ENCODE measurements at regions not wholly inside any gene's neighbourhood (a gene's known extent, or its start where the extent isn't known, plus 50 kb on each side); places are given as distances from the start of the nearest gene placed in this dataset.
"Not testable (repeated sequence)": the region's sequence is repeated elsewhere in the genome, so short reads cannot be mapped to it uniquely, and the experiment has no call there.

GRCh38 chr7:142483659-142484317 is 225.9 kb upstream of the PRSS58 start:
- H3K4me1 ChIP-seq: peaks cover 0 to under 1% (median 0%) of the 10 kb centered on the region in 4 donors
- no peaks in the 10 kb centered on the region for H3K9me3 ChIP-seq
- no peaks in the 10 kb centered on the region for H3K27me3 ChIP-seq
- no peak overlapping the region for H3K27ac ChIP-seq
- WGBS, 2 donors: 68 to 75% methylated on average over 5 of the region's 5 CpGs
- no peak for DNase-seq (ENCODE audit: low spot score in 2 of 2)
- TF ChIP-seq EP300 (IDR thresholded peaks at IDR 0.05) (no peak), CTCF (IDR thresholded peaks at IDR 0.05) (no peak), POLR2A (IDR thresholded peaks at IDR 0.05) (no peak)
- no peaks in the 10 kb centered on the region for H3K36me3 ChIP-seq
- no peak overlapping the region for H3K4me3 ChIP-seq

- Histone ChIP-seq H3K36me3 (no peaks in the 10 kb centered on the region), H3K4me3 (no peak overlapping the region), H3K9me3 (no peaks in the 10 kb centered on the region), H3K27ac (no peak overlapping the region), H3K27me3 (no peaks in the 10 kb centered on the region), H3K4me1 (peaks cover 0 to 8% (median under 1%) of the 10 kb centered on the region in 4 donors)
- peak in 4 of 5 experiments; percentile 28 to 54 (median 45) for TF ChIP-seq CTCF (IDR thresholded peaks at IDR 0.05)
- TF ChIP-seq POLR2A (IDR thresholded peaks at IDR 0.05): no peak
- peak in 1 of 2 donors; percentile 66 for DNase-seq (ENCODE audit: low spot score in 2 of 2)
- WGBS, 2 donors: 50 to 56% methylated on average over 9 of the region's 9 CpGs
Observed at GRCh38 chr7:142482891-142483658, 225.2 kb upstream of the PRSS58 start.

- DNase-seq (ENCODE audit: low spot score in 2 of 2): no peak
- Histone ChIP-seq H3K9me3 (no peaks in the 10 kb centered on the region), H3K36me3 (no peaks in the 10 kb centered on the region), H3K4me3 (no peak overlapping the region), H3K27me3 (no peaks in the 10 kb centered on the region), H3K27ac (no peak overlapping the region), H3K4me1 (peaks cover 0 to 22% (median 4%) of the 10 kb centered on the region in 4 donors)
- no peak for TF ChIP-seq POLR2A (IDR thresholded peaks at IDR 0.05)
- TF ChIP-seq CTCF (IDR thresholded peaks at IDR 0.05): no peak
- TF ChIP-seq EP300 (IDR thresholded peaks at IDR 0.05): no peak
- WGBS, 2 donors: 45 to 67% methylated on average over 2 of the region's 2 CpGs
Observed at GRCh38 chr7:142481548-142481947, 223.7 kb upstream of the PRSS58 start.

GRCh38 chr7:142478479-142479220 is 220.8 kb upstream of the PRSS58 start:
- DNase-seq (ENCODE audit: low spot score in 2 of 2): peak in 1 of 2 donors; percentile 36
- H3K4me1 ChIP-seq: peaks cover 0 to 22% (median 4%) of the 10 kb centered on the region in 4 donors
- no peaks in the 10 kb centered on the region for H3K36me3 ChIP-seq
- WGBS, 2 donors: 35 to 40% methylated on average over 9 of the region's 9 CpGs
- no peak overlapping the region for H3K4me3 ChIP-seq
- H3K27me3 ChIP-seq: no peaks in the 10 kb centered on the region
- H3K27ac ChIP-seq: no peak overlapping the region
- TF ChIP-seq POLR2A (IDR thresholded peaks at IDR 0.05): no peak
- peak; percentile 28 to 42 (median 41) for TF ChIP-seq CTCF (IDR thresholded peaks at IDR 0.05)
- TF ChIP-seq EP300 (IDR thresholded peaks at IDR 0.05): peak in 1 of 2 donors; percentile 42
- H3K9me3 ChIP-seq: no peaks in the 10 kb centered on the region

GRCh38 chr7:142477801-142478200 is 219.9 kb upstream of the PRSS58 start:
- peaks cover 0 to 22% (median 4%) of the 10 kb centered on the region in 4 donors for H3K4me1 ChIP-seq
- not testable (repeated sequence) for H3K9me3 ChIP-seq; H3K4me3 ChIP-seq; H3K36me3 ChIP-seq; DNase-seq (ENCODE audit: low spot score in 2 of 2); H3K27ac ChIP-seq; H3K27me3 ChIP-seq
- 79% methylated on average over 5 of the region's 5 CpGs for WGBS, 2 donors

Data from tibial nerve (tissue), 4 donors.